ENCODE measurements at regions not wholly inside any gene's neighbourhood (a gene's known extent, or its start where the extent isn't known, plus 50 kb on each side); places are given as distances from the start of the nearest gene placed in this dataset.

DNA sequence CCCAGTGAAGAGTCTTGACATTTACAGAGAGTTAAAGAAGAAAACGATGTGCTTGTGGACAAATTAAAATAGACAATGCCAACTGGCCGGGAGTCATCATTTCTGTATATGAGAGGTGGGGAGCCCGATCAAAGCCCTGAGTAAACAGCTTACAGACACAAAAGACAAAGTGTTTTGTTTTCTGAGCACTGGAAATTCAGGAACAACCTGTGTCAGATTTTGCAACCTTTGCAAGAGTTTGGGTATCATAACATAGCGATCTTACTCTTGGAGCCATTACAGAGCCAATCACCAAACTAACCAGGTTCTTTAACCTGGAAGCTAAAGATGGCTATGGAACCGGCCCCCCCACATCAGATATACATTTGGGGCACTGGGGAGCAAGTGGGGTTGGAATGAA is 101.9 kb upstream of the LRIG1 start:
- H3K27me3 ChIP-seq = no peaks in the 10 kb centered on the region
- TF ChIP-seq POLR2A (IDR thresholded peaks at IDR 0.05) = no peak
- TF ChIP-seq POLR2AphosphoS5 (IDR thresholded peaks at IDR 0.05; ENCODE audit: insufficient read depth in 1 of 2, low read depth in 1 of 2) = no peak
- TF ChIP-seq, protein P1, sequence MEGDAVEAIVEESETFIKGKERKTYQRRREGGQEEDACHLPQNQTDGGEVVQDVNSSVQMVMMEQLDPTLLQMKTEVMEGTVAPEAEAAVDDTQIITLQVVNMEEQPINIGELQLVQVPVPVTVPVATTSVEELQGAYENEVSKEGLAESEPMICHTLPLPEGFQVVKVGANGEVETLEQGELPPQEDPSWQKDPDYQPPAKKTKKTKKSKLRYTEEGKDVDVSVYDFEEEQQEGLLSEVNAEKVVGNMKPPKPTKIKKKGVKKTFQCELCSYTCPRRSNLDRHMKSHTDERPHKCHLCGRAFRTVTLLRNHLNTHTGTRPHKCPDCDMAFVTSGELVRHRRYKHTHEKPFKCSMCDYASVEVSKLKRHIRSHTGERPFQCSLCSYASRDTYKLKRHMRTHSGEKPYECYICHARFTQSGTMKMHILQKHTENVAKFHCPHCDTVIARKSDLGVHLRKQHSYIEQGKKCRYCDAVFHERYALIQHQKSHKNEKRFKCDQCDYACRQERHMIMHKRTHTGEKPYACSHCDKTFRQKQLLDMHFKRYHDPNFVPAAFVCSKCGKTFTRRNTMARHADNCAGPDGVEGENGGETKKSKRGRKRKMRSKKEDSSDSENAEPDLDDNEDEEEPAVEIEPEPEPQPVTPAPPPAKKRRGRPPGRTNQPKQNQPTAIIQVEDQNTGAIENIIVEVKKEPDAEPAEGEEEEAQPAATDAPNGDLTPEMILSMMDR (IDR thresholded peaks at IDR 0.05) = no peak
- H3K36me3 ChIP-seq = no peaks in the 10 kb centered on the region
- peaks cover 7% of the 10 kb centered on the region for H3K4me1 ChIP-seq
- DNase-seq (ENCODE audit: extremely low spot score in 2 of 2) = no peak
- no peaks in the 10 kb centered on the region for H3K9me3 ChIP-seq
- no peak overlapping the region for H3K4me3 ChIP-seq
- intact Hi-C loops (cut with DNase I) = no loop called here
- no peak overlapping the region for H3K27ac ChIP-seq

GRCh38 chr3:66603151-66603611 is 102.4 kb upstream of the LRIG1 start:
- intact Hi-C loops (cut with DNase I) = no loop called here
- Histone ChIP-seq H3K4me1 (peaks cover 7% of the 10 kb centered on the region), H3K27me3 (no peaks in the 10 kb centered on the region), H3K9me3 (no peaks in the 10 kb centered on the region), H3K27ac (no peak overlapping the region), H3K36me3 (no peaks in the 10 kb centered on the region), H3K4me3 (no peak overlapping the region)
- TF ChIP-seq POLR2AphosphoS5 (IDR thresholded peaks at IDR 0.05; ENCODE audit: insufficient read depth in 1 of 2, low read depth in 1 of 2) = no peak
- no peak for TF ChIP-seq POLR2A (IDR thresholded peaks at IDR 0.05)
- TF ChIP-seq, protein P1 (IDR thresholded peaks at IDR 0.05) = no peak
- DNase-seq (ENCODE audit: extremely low spot score in 2 of 2) = no peak

GRCh38 chr3:66604481-66604880 is 103.7 kb upstream of the LRIG1 start:
- no peak for TF ChIP-seq POLR2AphosphoS5 (IDR thresholded peaks at IDR 0.05; ENCODE audit: insufficient read depth in 1 of 2, low read depth in 1 of 2)
- TF ChIP-seq, protein P1 (IDR thresholded peaks at IDR 0.05) = no peak
- no peak for TF ChIP-seq POLR2A (IDR thresholded peaks at IDR 0.05)
- H3K9me3 ChIP-seq = no peaks in the 10 kb centered on the region
- H3K36me3 ChIP-seq = no peaks in the 10 kb centered on the region
- no peak overlapping the region for H3K27ac ChIP-seq
- H3K4me1 ChIP-seq = peaks cover 7% of the 10 kb centered on the region
- no peak for DNase-seq (ENCODE audit: extremely low spot score in 2 of 2)
- intact Hi-C loops (cut with DNase I) = no loop called here
- H3K27me3 ChIP-seq = no peaks in the 10 kb centered on the region
- no peak overlapping the region for H3K4me3 ChIP-seq

GRCh38 chr3:66606126-66606525 is 105.3 kb upstream of the LRIG1 start:
- Histone ChIP-seq H3K4me3 (no peak overlapping the region), H3K27me3 (no peaks in the 10 kb centered on the region), H3K4me1 (peaks cover 7% of the 10 kb centered on the region), H3K9me3 (no peaks in the 10 kb centered on the region), H3K27ac (no peak overlapping the region), H3K36me3 (no peaks in the 10 kb centered on the region)
- TF ChIP-seq, protein P1 (IDR thresholded peaks at IDR 0.05) = no peak
- no peak for TF ChIP-seq POLR2AphosphoS5 (IDR thresholded peaks at IDR 0.05; ENCODE audit: insufficient read depth in 1 of 2, low read depth in 1 of 2)
- TF ChIP-seq POLR2A (IDR thresholded peaks at IDR 0.05) = no peak
- intact Hi-C loops (cut with DNase I) = no loop called here
- DNase-seq (ENCODE audit: extremely low spot score in 2 of 2) = no peak

DNA sequence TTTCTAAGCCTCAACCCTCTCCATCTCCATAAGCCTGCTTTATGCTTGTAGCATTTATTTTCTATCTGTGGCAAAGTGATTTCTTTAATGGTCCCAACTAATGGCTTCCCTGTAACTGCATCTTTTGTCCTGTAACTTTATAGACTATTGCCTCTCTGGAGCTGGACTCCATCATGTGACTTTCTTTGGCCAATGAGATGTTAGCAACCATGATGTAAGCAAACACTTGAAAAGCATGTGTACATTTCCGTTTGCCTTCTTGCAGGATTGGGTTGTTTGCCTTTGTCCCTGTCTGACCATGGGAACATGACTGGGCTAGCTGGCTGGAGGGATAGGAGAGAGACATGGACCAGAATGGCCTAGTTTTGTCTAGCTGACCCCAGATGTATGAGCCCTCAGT is 106.0 kb upstream of the LRIG1 start:
- intact Hi-C loops (cut with DNase I) = no loop called here
- no peak for DNase-seq (ENCODE audit: extremely low spot score in 2 of 2)
- no peak overlapping the region for H3K27ac ChIP-seq
- no peak overlapping the region for H3K4me3 ChIP-seq
- peaks cover 7% of the 10 kb centered on the region for H3K4me1 ChIP-seq
- no peaks in the 10 kb centered on the region for H3K27me3 ChIP-seq
- no peaks in the 10 kb centered on the region for H3K9me3 ChIP-seq
- TF ChIP-seq, protein P1 (IDR thresholded peaks at IDR 0.05) = no peak
- TF ChIP-seq POLR2AphosphoS5 (IDR thresholded peaks at IDR 0.05; ENCODE audit: insufficient read depth in 1 of 2, low read depth in 1 of 2) (no peak), POLR2A (IDR thresholded peaks at IDR 0.05) (no peak)
- H3K36me3 ChIP-seq = no peaks in the 10 kb centered on the region
